Muscle layer of colon (tissue), 2 donors: ENCODE measurements at regions not wholly inside any gene's neighbourhood (a gene's known extent, or its start where the extent isn't known, plus 50 kb on each side); places are given as distances from the start of the nearest gene placed in this dataset.

ENCODE experiments used
- H3K27ac ChIP-seq: one replicate; pipeline ENCODE4 v1.7.0; 2013; ENCODE audit warnings: low read depth, mild to moderate bottlenecking, low read length, moderate library complexity
- H3K27me3 ChIP-seq, 2 donors: one replicate each; pipeline ENCODE4 v1.7.0; 2013; ENCODE audit warnings: low read length in 2 of 2, mild to moderate bottlenecking in 2 of 2; ENCODE audit not compliant: insufficient read depth in 2 of 2, control insufficient read depth in 1 of 2
- H3K36me3 ChIP-seq: one replicate; pipeline ENCODE4 v1.7.0; 2013; ENCODE audit warnings: mild to moderate bottlenecking, low read length; ENCODE audit not compliant: insufficient read depth
- H3K4me1 ChIP-seq: one replicate; pipeline ENCODE4 v1.7.0; 2013; ENCODE audit warnings: mild to moderate bottlenecking, low read length; ENCODE audit not compliant: insufficient read depth
- H3K4me3 ChIP-seq, 2 donors: one replicate each; pipeline ENCODE4 v1.7.0; 2013; ENCODE audit warnings: low read length in 2 of 2, low read depth in 1 of 2, mild to moderate bottlenecking in 1 of 2, moderate library complexity in 1 of 2
- H3K9ac ChIP-seq: one replicate; pipeline ENCODE4 v1.7.0; 2013; ENCODE audit warnings: low read length
- H3K9me3 ChIP-seq: one replicate; pipeline ENCODE4 v1.7.0; 2013; ENCODE audit warnings: mild to moderate bottlenecking, low read length
- donor health status: abdominal sarcoma.
- donor health status: Adenocarcinoma of cecum.

GRCh38 chr20:61185181-61185580 is 66.9 kb upstream of the CDH4 start:
- Histone ChIP-seq H3K4me3 (no peak overlapping the region), H3K9ac (no peak overlapping the region), H3K27me3 (no peaks in the 10 kb centered on the region)

GRCh38 chr20:61185841-61186601 is 66.0 kb upstream of the CDH4 start:
- Histone ChIP-seq H3K9ac (no peak overlapping the region), H3K36me3 (no peaks in the 10 kb centered on the region), H3K4me1 (no peaks in the 10 kb centered on the region), H3K4me3 (no peak overlapping the region), H3K27me3 (no peaks in the 10 kb centered on the region), H3K27ac (no peak overlapping the region), H3K9me3 (no peaks in the 10 kb centered on the region)

More at GRCh38 chr20:61185181-61185580, 66.9 kb upstream of the CDH4 start:
- H3K27ac ChIP-seq, result no peak overlapping the region
- H3K4me1 ChIP-seq, result no peaks in the 10 kb centered on the region
- no peaks in the 10 kb centered on the region for H3K9me3 ChIP-seq
- no peaks in the 10 kb centered on the region for H3K36me3 ChIP-seq

- H3K4me1 ChIP-seq, result no peaks in the 10 kb centered on the region
- no peaks in the 10 kb centered on the region for H3K9me3 ChIP-seq
- no peaks in the 10 kb centered on the region for H3K36me3 ChIP-seq
- H3K27me3 ChIP-seq, result no peaks in the 10 kb centered on the region
- H3K27ac ChIP-seq, result no peak overlapping the region
- no peak overlapping the region for H3K4me3 ChIP-seq
- no peak overlapping the region for H3K9ac ChIP-seq
These were observed 65.1 kb upstream of the CDH4 start for GRCh38 chr20:61186771-61187472.

GRCh38 chr20:61189534-61189933 is 62.5 kb upstream of the CDH4 start:
- Histone ChIP-seq H3K9me3 (no peaks in the 10 kb centered on the region), H3K9ac (no peak overlapping the region), H3K4me1 (no peaks in the 10 kb centered on the region), H3K4me3 (no peak overlapping the region), H3K36me3 (no peaks in the 10 kb centered on the region), H3K27me3 (peaks cover 0 to 9% of the 10 kb centered on the region in 2 donors), H3K27ac (no peak overlapping the region)

GRCh38 chr20:61191096-61191495 is 61.0 kb upstream of the CDH4 start:
- Histone ChIP-seq H3K9ac (no peak overlapping the region), H3K4me3 (no peak overlapping the region), H3K4me1 (no peaks in the 10 kb centered on the region), H3K9me3 (no peaks in the 10 kb centered on the region), H3K27me3 (peaks cover 0 to 12% of the 10 kb centered on the region in 2 donors), H3K36me3 (no peaks in the 10 kb centered on the region), H3K27ac (no peak overlapping the region)

GRCh38 chr20:61192337-61192950 is 59.6 kb upstream of the CDH4 start:
- Histone ChIP-seq H3K9me3 (no peaks in the 10 kb centered on the region), H3K4me1 (no peaks in the 10 kb centered on the region), H3K4me3 (no peak overlapping the region), H3K9ac (no peak overlapping the region), H3K36me3 (no peaks in the 10 kb centered on the region), H3K27ac (no peak overlapping the region), H3K27me3 (peaks cover 0 to 12% of the 10 kb centered on the region in 2 donors)

- Histone ChIP-seq H3K4me1 (no peaks in the 10 kb centered on the region), H3K9me3 (no peaks in the 10 kb centered on the region), H3K9ac (no peak overlapping the region), H3K36me3 (no peaks in the 10 kb centered on the region), H3K4me3 (no peak overlapping the region), H3K27ac (no peak overlapping the region), H3K27me3 (peaks cover 0 to 12% of the 10 kb centered on the region in 2 donors)
These were observed 58.9 kb upstream of the CDH4 start for GRCh38 chr20:61193164-61193563.
